ENCODE measurements at regions not wholly inside any gene's neighbourhood (a gene's known extent, or its start where the extent isn't known, plus 50 kb on each side); places are given as distances from the start of the nearest gene placed in this dataset.
"Not testable (repeated sequence)": the region's sequence is repeated elsewhere in the genome, so short reads cannot be mapped to it uniquely, and the experiment has no call there.

DNA sequence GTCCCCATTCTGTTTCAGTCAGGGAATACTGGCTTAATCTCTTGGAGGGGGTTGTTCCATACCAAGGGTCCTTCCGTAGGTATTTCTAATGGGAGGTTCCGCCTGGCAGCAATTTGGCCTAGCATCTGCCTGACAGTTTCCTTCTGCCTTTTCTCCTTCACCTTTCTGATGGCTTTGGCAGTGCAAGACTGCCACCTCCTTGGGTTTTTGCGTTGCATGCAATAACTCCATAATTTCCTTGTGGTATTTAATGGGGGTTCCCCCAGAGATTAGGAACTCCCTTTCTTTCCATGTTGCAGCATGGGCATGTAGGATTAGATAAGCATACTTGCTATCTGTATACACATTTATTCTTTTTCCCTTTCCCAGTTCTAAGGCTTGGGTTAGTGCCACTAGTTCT, 93.0 kb upstream of the ACSL1 start:
- TF ChIP-seq, protein P1, sequence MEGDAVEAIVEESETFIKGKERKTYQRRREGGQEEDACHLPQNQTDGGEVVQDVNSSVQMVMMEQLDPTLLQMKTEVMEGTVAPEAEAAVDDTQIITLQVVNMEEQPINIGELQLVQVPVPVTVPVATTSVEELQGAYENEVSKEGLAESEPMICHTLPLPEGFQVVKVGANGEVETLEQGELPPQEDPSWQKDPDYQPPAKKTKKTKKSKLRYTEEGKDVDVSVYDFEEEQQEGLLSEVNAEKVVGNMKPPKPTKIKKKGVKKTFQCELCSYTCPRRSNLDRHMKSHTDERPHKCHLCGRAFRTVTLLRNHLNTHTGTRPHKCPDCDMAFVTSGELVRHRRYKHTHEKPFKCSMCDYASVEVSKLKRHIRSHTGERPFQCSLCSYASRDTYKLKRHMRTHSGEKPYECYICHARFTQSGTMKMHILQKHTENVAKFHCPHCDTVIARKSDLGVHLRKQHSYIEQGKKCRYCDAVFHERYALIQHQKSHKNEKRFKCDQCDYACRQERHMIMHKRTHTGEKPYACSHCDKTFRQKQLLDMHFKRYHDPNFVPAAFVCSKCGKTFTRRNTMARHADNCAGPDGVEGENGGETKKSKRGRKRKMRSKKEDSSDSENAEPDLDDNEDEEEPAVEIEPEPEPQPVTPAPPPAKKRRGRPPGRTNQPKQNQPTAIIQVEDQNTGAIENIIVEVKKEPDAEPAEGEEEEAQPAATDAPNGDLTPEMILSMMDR (IDR thresholded peaks at IDR 0.05; ENCODE audit: low read depth, low read length): not testable (repeated sequence)
- not testable (repeated sequence) for TF ChIP-seq EZH2phosphoT487 (IDR thresholded peaks at IDR 0.05; ENCODE audit: low read depth)

Data from OCI-LY3 (cell line).